Ovary (tissue), 7 donors: ENCODE measurements at regions not wholly inside any gene's neighbourhood (a gene's known extent, or its start where the extent isn't known, plus 50 kb on each side); places are given as distances from the start of the nearest gene placed in this dataset.

Experiments used
- DNase-seq, 5 donors: peaks; one replicate each; pipeline ENCODE4 v3.0.0-alpha.2; 2019 to 2020
- H3K27ac ChIP-seq, 2 donors: fragments of 200-600 bp; one replicate each; pipeline versions ENCODE4 v1.5.1 to v1.8.0; 2019 to 2022
- H3K27me3 ChIP-seq: fragments of 200-600 bp; one replicate; pipeline ENCODE4 v1.8.0; 2022
- H3K36me3 ChIP-seq: fragments of 200-600 bp; sonication (generic); one replicate; pipeline ENCODE4 v1.5.1; 2019
- H3K4me1 ChIP-seq: one replicate; pipeline ENCODE4 v1.8.1; 2013; ENCODE audit warnings: mild to moderate bottlenecking, moderate library complexity; ENCODE audit not compliant: insufficient read depth
- H3K4me3 ChIP-seq: fragments of 200-600 bp; sonication (generic); one replicate; pipeline ENCODE4 v1.5.1; 2017
- H3K9me3 ChIP-seq, 2 donors: fragments of 200-600 bp in 1 of 2; sonication (generic) in 1 of 2; one replicate each; pipeline versions ENCODE4 v1.5.1 to v1.8.1; 2013 to 2019; ENCODE audit warnings: mild to moderate bottlenecking in 1 of 2, moderate library complexity in 1 of 2
- EP300 ChIP-seq: sonication (generic); formaldehyde crosslinking; IDR thresholded peaks from one replicate; pipeline ENCODE4 v1.6.1; 2017; ENCODE audit warnings: antibody characterized with exemption
- POLR2A ChIP-seq: fragments of 450-650 bp; IDR thresholded peaks from one replicate; pipeline ENCODE4 v1.6.1; 2017; ENCODE audit warnings: antibody characterized with exemption, mild to moderate bottlenecking, moderate library complexity
- WGBS, 3 donors: extraction: QIAGEN DNeasy Blood & Tissue Kit in 1 of 3; methylation state at CpG; one replicate each; pipeline versions ENCODE4 v1.1.5 to v1.1.7; 2013 to 2017; 5-methylcytosine and 5-hydroxymethylcytosine counted together
- intact Hi-C, 4 donors: fragments of 100-400 bp; cut with DNase I; formaldehyde crosslinking; loops; one replicate each; pipeline versions ENCODE4 v1.11.0 to v1.15.1; 2022 to 2023
- TF ChIP-seq, protein P1 (sequence below), 3 donors: fragments of 450-650 bp in 2 of 3; fragments of 200-600 bp in 1 of 3; IDR thresholded peaks; one replicate each; pipeline versions ENCODE4 v1.5.1 to v1.8.0; 2016 to 2022; ENCODE audit warnings: antibody characterized with exemption in 3 of 3, mild to moderate bottlenecking in 1 of 3
- donor health status: DM: no; HTN: no; CAD: no; lungs with moderate emphysema.
- donor health status: DM: no; HTN: no; CAD: no.
- donor health status: Bipolar disorder and iron deficiency.
- donor health status: DM: no; HTN: no; CAD: no.
- donor health status: DM: yes; HTN: yes; CAD: no.

DNA sequence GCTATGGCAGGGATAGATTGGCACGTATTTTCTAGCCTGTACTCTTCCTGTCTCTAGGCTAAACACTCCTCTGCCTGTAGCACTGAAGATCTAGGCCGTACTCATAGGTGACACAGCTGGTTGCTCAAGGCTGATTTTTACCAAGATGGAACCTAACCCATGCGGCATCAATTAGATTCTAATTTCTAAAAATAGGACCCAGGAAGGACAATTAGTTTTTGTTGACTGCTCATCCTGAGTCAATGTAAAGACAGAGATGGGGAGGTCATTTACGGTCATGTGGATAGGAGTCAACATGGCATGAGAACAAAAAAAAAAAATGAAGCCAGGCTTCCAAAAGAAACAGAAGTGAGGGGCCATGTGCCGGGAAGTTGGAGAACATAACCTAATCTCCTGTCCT, 360.7 kb upstream of the ETAA1 start:
- no peaks in the 10 kb centered on the region for H3K36me3 ChIP-seq
- no peak for DNase-seq
- no peaks in the 10 kb centered on the region for H3K4me1 ChIP-seq
- TF ChIP-seq POLR2A: no peak
- TF ChIP-seq, protein P1, sequence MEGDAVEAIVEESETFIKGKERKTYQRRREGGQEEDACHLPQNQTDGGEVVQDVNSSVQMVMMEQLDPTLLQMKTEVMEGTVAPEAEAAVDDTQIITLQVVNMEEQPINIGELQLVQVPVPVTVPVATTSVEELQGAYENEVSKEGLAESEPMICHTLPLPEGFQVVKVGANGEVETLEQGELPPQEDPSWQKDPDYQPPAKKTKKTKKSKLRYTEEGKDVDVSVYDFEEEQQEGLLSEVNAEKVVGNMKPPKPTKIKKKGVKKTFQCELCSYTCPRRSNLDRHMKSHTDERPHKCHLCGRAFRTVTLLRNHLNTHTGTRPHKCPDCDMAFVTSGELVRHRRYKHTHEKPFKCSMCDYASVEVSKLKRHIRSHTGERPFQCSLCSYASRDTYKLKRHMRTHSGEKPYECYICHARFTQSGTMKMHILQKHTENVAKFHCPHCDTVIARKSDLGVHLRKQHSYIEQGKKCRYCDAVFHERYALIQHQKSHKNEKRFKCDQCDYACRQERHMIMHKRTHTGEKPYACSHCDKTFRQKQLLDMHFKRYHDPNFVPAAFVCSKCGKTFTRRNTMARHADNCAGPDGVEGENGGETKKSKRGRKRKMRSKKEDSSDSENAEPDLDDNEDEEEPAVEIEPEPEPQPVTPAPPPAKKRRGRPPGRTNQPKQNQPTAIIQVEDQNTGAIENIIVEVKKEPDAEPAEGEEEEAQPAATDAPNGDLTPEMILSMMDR (IDR thresholded peaks at IDR 0.05): no peak
- no peak for TF ChIP-seq EP300
- WGBS, 3 donors: 89 to 93% (median 93%) methylated on average over 5 of the region's 5 CpGs
- intact Hi-C loops: no loop called here
- no peak overlapping the region for H3K4me3 ChIP-seq
- no peaks in the 10 kb centered on the region for H3K9me3 ChIP-seq
- H3K27me3 ChIP-seq: no peaks in the 10 kb centered on the region
- no peak overlapping the region for H3K27ac ChIP-seq

DNA sequence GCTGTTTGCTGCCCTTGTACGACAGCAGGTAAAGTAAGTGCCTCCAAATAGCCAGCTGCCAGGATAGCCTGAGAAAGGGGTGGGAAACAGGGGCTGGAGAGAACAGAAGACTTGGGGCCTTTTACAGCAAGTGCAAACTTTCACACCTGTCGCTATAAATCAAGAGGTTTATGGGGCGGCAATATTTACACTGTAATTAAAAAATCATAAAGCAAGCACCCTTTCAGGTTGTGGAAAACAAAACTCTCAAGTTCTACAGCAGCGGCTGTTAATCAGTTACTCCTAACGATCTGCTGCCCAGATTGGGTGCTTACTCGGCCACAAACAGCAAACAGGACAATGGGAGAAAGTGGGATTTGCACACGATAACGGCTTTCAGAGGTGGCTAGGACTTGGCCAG, 359.5 kb upstream of the ETAA1 start:
- no peaks in the 10 kb centered on the region for H3K27me3 ChIP-seq
- TF ChIP-seq EP300 (no peak), POLR2A (no peak)
- TF ChIP-seq, protein P1 (IDR thresholded peaks at IDR 0.05): no peak
- H3K9me3 ChIP-seq: no peaks in the 10 kb centered on the region
- no peaks in the 10 kb centered on the region for H3K4me1 ChIP-seq
- intact Hi-C loops: no loop called here
- H3K27ac ChIP-seq: no peak overlapping the region
- DNase-seq: no peak
- no peak overlapping the region for H3K4me3 ChIP-seq
- 77 to 87% (median 79%) methylated on average over 8 of the region's 8 CpGs for WGBS, 3 donors
- H3K36me3 ChIP-seq: no peaks in the 10 kb centered on the region

DNA sequence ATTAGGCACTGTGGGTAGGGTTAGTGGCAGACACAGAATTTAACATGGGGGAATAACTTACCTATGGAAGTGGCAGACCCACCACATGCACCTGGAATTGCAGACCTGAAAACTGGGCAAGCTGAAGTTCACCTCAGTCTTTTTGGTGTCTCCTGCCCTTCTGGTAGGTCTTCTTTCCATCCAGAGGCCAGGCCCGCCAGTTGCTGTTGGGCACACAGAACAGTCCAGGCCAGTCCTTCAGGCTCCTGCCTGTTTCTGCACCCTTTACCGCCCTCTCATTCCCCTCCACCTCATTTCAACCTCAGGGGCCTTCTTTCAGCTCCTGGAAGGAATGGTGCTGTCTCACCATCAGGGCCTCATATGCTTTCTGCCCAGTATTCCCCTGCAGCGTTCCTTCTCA, 358.9 kb upstream of the ETAA1 start:
- 97 to 98% (median 98%) methylated on average over 3 of the region's 3 CpGs for WGBS, 3 donors
- no peak for DNase-seq
- Histone ChIP-seq H3K9me3 (no peaks in the 10 kb centered on the region), H3K27ac (no peak overlapping the region), H3K4me3 (no peak overlapping the region), H3K4me1 (no peaks in the 10 kb centered on the region), H3K36me3 (no peaks in the 10 kb centered on the region), H3K27me3 (no peaks in the 10 kb centered on the region)
- intact Hi-C loops: no loop called here
- TF ChIP-seq EP300 (no peak), POLR2A (no peak)
- TF ChIP-seq, protein P1 (IDR thresholded peaks at IDR 0.05): no peak

DNA sequence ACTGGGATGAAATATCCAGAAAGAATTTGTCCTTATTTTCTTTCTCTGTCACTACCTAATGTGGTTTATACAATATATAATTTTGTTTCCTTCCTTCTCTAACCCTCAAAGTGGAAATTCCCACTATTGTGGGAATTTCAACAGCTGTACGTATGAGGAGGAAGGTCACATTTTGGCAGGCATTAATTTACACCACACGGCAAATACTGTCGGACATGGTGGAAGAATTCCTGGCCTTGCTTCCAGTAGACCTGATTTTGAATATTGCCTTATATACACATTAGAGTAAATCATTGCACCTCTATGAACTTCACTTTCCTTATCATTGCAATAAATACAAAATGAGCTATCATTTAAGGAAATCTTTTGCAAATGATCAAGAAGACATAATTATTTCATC, 358.1 kb upstream of the ETAA1 start:
- Histone ChIP-seq H3K9me3 (no peaks in the 10 kb centered on the region), H3K36me3 (no peaks in the 10 kb centered on the region), H3K4me1 (no peaks in the 10 kb centered on the region), H3K27me3 (no peaks in the 10 kb centered on the region), H3K27ac (no peak overlapping the region), H3K4me3 (no peak overlapping the region)
- TF ChIP-seq, protein P1 (IDR thresholded peaks at IDR 0.05): no peak
- no peak for TF ChIP-seq POLR2A
- DNase-seq: no peak
- WGBS, 3 donors: 77 to 85% (median 81%) methylated on average over 3 of the region's 3 CpGs
- intact Hi-C loops: no loop called here
